GM18861 (cell line): ENCODE measurements at regions not wholly inside any gene's neighbourhood (a gene's known extent, or its start where the extent isn't known, plus 50 kb on each side); places are given as distances from the start of the nearest gene placed in this dataset.
"Not testable (repeated sequence)": the region's sequence is repeated elsewhere in the genome, so short reads cannot be mapped to it uniquely, and the experiment has no call there.

Source experiments
- ATAC-seq: cut with Tn5 transposase; IDR thresholded peaks from one replicate; pipeline ENCODE4 v1.9.1; 2021; ENCODE audit not compliant: unreplicated experiment

DNA sequence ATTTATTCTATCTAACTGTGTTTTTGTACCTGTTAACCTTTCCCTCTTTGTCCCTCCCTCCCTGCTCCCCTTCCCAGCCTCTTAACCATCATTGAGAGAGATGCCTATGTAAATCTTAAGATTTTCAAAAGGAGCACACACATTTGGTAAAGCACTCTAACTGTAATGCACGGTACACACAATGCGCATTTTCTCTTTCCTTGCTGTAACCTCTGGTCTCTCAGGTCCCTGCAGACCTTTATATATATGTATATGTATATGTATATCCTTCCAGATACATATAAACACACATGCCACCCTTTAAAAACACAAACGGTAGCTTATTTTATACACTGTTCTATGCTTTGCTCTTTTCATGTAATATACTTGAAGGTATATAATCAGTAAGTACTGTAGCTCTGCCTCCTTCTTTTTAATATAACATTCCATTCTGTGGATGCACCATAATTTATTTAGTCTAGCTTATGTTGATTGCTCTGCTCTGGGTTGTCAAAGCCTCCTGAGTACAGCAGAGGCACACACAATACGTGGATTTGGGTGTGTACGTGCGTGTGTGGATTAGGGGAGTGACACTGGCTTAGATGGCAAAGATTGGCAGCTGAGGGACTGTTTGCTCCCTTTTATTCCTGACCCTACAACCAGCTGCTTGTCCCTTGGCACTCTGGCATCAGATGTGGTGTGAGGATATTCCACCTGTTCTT is 118.4 kb upstream of the PTPN20 start:
- not testable (repeated sequence) for ATAC-seq

DNA sequence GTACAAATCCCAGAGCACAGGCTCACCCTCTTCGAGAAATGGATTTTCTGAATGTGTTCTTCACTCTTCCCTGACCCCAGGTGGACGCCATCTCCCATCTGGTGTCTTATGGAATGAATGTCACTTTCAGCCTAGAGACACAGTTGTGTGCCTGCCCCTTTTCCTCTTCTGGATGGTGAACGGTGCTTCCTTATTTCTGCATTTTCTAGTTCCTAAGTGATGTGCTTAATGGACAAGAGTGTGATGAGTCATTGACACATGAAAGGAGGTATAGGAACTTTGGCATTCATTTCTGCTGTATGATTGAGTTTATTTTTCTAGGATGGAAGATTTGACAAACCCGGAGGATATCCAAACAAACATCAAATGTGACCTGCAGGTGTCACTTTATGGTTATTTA is 114.9 kb upstream of the PTPN20 start:
- not testable (repeated sequence) for ATAC-seq

DNA sequence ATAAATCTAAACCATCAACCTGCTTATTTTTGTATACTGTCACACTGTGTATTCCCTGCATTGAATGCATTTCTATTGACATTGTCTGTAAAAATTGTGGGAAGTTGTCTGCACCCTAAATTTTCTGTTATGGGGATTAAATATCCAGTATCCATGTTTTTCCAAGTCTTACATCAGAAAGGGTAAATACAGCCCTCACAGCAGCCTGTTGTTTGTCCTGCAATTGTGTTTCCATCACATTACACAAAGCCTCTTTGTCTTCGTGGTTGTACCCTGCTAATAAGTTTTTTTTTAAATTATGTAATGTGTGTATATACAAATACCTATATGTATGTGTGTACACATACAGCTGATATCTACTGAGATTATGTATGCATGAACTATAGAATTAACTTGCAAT is 109.2 kb upstream of the PTPN20 start:
- ATAC-seq, result not testable (repeated sequence)

DNA sequence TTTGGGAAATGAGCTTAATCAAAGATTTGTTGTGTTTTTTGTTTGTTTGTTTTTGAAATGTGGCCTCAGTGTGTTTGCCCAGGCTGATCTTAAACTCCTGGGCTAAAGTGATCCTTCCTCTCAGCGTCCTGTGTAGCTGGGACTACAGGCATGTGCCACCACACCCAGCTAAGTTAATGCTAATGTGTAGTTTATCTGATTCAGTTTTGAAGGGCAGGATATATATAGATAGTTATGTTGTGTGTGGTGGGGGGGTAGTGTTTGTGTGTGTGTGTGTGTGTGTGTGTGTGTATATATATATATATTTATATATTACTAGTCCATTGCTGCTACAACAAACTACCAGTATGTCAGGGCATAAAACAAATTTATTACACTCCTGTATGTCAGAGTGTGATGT is 108.1 kb upstream of the PTPN20 start:
- ATAC-seq, result not testable (repeated sequence)

DNA sequence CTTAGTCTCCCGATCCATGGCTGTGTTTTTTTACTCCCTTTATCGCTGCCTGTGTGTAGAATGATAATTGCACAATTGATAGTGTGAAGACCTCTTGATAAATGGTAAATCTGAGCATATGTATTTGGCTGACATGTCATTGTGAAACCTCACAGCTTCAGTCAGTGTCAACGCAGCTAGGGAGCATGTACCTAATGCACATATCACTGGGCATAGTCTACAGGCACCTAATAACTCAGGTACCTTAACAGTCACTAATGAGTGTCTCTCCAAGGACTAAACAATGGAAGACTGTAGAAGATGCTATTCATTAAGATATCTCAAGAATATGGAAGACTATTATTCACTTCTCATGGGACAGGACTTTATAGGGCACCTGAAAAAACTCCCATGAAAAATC is 101.0 kb upstream of the PTPN20 start:
- ATAC-seq, result not testable (repeated sequence)

DNA sequence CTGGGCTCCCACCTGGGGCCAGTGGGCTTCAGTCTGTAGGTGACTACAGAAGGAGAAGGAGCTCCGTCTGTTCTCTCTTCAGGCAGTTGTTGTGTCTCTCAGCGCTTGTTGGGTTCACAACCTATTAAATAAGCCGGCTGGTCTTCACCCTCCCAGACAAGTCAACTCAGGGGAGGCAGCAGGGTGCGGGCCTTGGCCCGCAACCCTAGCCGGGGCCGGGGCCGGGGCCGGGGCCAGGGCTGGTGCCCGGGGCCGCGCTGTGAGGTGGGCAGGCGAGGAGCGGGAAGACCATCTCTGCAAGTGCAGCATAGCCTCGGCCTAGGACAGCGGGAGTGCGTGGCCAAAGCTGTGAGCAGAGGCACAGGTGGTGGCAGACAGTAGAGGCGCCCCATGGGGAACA is 95.1 kb upstream of the PTPN20 start:
- not testable (repeated sequence) for ATAC-seq

DNA sequence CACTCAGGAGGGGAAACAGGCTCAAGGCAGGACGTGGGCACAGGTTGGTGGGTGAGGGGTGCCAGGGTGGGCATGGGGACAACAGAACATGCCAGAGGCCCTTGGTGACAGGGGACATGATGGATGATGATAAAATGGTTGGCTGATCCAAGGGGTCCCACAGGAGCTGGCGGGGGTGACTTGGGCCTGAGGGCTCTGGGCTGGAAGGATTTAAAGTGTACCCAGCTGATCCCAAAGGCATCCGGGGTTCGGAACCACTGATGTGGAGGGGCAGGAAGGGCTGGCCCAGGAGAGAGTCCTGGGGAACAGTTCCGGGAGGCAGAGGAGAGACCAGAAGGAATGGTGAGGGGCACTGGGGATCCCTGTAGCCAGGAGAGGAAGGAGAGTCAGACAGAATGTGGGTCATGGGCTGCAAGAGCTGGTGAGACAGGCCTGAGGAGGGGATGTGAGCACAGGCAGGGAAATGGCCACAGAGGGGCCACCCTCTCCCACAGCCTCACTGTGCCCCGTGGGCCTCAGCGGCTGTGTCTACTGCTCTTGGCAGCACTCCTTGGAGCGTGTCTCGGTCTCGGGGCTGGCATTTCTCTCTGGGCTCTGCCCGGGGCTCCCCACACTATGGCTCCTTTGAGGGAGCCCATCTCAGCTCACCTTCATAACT is 70.7 kb upstream of the PTPN20 start:
- ATAC-seq, result not testable (repeated sequence)

DNA sequence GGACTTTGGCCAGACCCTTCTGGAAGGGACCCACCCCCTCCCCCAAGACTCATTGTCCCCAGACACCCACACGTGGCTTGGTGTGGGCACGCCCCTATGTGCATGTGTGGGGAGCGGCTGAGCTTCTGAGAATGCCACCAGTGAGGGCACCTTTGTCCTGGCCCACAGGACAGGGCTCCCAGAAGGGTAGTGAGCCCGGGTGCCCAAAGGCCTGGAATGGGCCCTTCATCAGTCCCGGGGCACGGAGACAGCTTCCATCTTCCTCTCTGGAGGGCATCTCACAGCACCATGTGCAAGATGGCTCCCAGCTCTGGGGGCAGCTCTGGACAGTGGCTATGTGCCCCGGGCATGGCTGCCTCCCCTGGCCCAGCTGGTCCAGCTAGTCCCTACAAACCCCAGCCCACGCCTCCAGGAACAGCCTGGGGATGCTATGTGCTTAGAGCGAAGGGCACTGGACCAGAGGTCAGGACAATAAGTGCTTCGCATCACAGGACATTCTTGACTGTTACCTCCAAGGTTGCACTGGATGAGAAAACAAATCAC is 70.1 kb upstream of the PTPN20 start:
- ATAC-seq, result not testable (repeated sequence)

DNA sequence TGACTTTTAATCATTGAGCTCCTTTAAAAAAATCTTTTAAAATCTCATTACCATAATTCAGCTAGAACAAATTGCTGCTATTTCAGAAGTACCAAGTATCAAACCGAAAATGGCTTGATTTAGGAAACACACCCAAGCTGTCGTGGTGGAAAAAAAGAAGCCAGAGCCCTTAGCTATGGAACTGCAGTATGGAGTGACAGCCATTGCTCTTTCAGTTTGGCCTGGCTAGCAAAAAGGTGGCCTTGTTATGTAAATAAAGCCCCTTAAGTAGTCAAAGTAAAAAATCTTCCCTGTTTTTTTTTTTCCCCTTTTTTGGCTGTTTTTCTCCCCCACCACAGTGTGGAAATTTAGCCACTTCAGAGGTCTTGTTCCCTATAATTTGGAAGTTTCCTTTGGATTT is 66.0 kb upstream of the PTPN20 start:
- not testable (repeated sequence) for ATAC-seq

DNA sequence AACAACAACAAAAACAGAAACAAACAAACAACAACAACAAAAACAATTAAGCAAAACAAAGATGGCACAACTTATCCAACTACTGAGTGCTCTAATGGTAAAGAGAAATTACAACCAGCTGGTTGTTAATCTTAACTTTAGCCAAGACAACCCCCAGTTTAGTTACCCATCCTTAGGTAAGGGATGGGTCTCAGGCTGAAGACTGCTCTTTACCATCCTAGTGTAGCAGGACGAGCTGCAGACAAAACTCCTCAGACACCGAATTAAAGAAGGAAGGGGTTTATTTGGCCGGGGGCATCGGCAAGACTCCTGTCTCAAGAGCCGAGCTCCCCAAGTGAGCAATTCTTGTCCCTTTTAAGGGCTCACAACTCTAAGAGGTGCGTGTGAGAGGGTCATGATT is 65.6 kb upstream of the PTPN20 start:
- not testable (repeated sequence) for ATAC-seq

DNA sequence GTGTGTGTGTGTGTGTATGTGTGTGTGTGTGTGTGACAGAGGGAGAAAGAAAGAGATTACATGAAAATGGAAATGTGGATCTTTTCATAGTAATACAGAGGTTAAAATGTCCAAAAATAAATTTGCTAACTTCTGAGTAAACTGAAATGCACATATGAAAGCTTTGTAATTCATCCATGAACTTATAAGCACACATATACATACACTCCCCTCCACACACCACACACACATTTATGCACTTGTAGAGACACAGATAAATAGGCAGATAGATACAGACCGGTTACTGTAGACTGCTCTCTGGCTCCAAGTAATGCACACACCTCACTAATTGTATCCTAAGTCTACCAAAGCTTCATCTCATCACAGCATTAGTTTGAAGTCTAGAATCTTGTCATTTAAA is 50.5 kb upstream of the PTPN20 start:
- ATAC-seq, result not testable (repeated sequence)
